Midbrain (tissue), 1 donor: ENCODE measurements at regions not wholly inside any gene's neighbourhood (a gene's known extent, or its start where the extent isn't known, plus 50 kb on each side); places are given as distances from the start of the nearest gene placed in this dataset.
"Not testable (repeated sequence)": the region's sequence is repeated elsewhere in the genome, so short reads cannot be mapped to it uniquely, and the experiment has no call there.

ENCODE experiments used
- DNase-seq: peaks from one replicate; lab custom pipeline; 2025; lab: John Stamatoyannopoulos, UW

- no peak for DNase-seq
Observed at GRCh38 chr3:106022913-106023312, 154.1 kb upstream of the CBLB start.

- DNase-seq = no peak
Observed at GRCh38 chr3:106025151-106025722, 156.4 kb upstream of the CBLB start.

- no peak for DNase-seq
Observed at GRCh38 chr3:106029954-106030626, 161.3 kb upstream of the CBLB start.

GRCh38 chr3:106030627-106030963, 161.8 kb upstream of the CBLB start:
- DNase-seq = no peak

GRCh38 chr3:106032479-106032878, 163.7 kb upstream of the CBLB start:
- DNase-seq = no peak

GRCh38 chr3:106033654-106034053, 164.8 kb upstream of the CBLB start:
- DNase-seq = no peak

GRCh38 chr3:106034313-106034712, 165.5 kb upstream of the CBLB start:
- DNase-seq = no peak

GRCh38 chr3:106035619-106036018, 166.8 kb upstream of the CBLB start:
- no peak for DNase-seq

- no peak for DNase-seq
Observed at GRCh38 chr3:106036696-106037095, 167.9 kb upstream of the CBLB start.

- no peak for DNase-seq
Observed at GRCh38 chr3:106047221-106047620, 178.4 kb upstream of the CBLB start.

GRCh38 chr3:106048946-106049481, 180.2 kb upstream of the CBLB start:
- DNase-seq = no peak

- no peak for DNase-seq
Observed at GRCh38 chr3:106049821-106050220, 181.0 kb upstream of the CBLB start.

GRCh38 chr3:106056931-106057330, 188.1 kb upstream of the CBLB start:
- DNase-seq = no peak

- DNase-seq = no peak
Observed at GRCh38 chr3:106058475-106058874, 189.7 kb upstream of the CBLB start.

GRCh38 chr3:106059953-106060517, 191.2 kb upstream of the CBLB start:
- no peak for DNase-seq

GRCh38 chr3:106063909-106064308, 195.1 kb upstream of the CBLB start:
- no peak for DNase-seq

- no peak for DNase-seq
Observed at GRCh38 chr3:106065831-106066230, 197.0 kb upstream of the CBLB start.

GRCh38 chr3:106067711-106068110, 198.9 kb upstream of the CBLB start:
- DNase-seq = no peak

GRCh38 chr3:106068381-106068780, 199.6 kb upstream of the CBLB start:
- no peak for DNase-seq

GRCh38 chr3:106068795-106069194, 200.0 kb upstream of the CBLB start:
- no peak for DNase-seq

- DNase-seq = no peak
Observed at GRCh38 chr3:106070187-106070586, 201.4 kb upstream of the CBLB start.

- DNase-seq = no peak
Observed at GRCh38 chr3:106071306-106071705, 202.5 kb upstream of the CBLB start.

GRCh38 chr3:106072596-106072995, 203.8 kb upstream of the CBLB start:
- not testable (repeated sequence) for DNase-seq

GRCh38 chr3:106073806-106074205, 205.0 kb upstream of the CBLB start:
- DNase-seq = not testable (repeated sequence)
